Astrocyte (in vitro differentiated cells and primary cell): ENCODE measurements at regions not wholly inside any gene's neighbourhood (a gene's known extent, or its start where the extent isn't known, plus 50 kb on each side); places are given as distances from the start of the nearest gene placed in this dataset.

Experiments
- DNase-seq: peaks from one replicate; pipeline ENCODE4 v3.0.0-alpha.2; 2010; ENCODE audit warnings: low read depth
- FAIRE-seq: peaks from 2 replicates; lab custom pipeline; 2011; peaks lifted over from hg19 to GRCh38; lab: Jason Lieb, UNC
- H2AFZ ChIP-seq: 2 replicates; pipeline ENCODE4 v1.6.0; 2012; ENCODE audit warnings: low read depth, low read length, inconsistent platforms
- H3K27ac ChIP-seq: 2 replicates; pipeline ENCODE4 v1.5.1; 2011; ENCODE audit warnings: low read depth, low read length, inconsistent platforms
- H3K27me3 ChIP-seq: 2 replicates; pipeline ENCODE4 v1.6.0; 2011; ENCODE audit warnings: low read length, inconsistent platforms; ENCODE audit not compliant: insufficient read depth
- H3K36me3 ChIP-seq: 2 replicates; pipeline ENCODE4 v1.5.1; 2011; ENCODE audit warnings: low read length, inconsistent platforms; ENCODE audit not compliant: insufficient read depth
- H3K4me1 ChIP-seq: 2 replicates; pipeline ENCODE4 v1.5.1; 2011; ENCODE audit warnings: low read length, inconsistent platforms; ENCODE audit not compliant: insufficient read depth
- H3K4me2 ChIP-seq: 2 replicates; pipeline ENCODE4 v1.6.0; 2012; ENCODE audit warnings: low read length, inconsistent platforms
- H3K4me3 ChIP-seq: 2 replicates; pipeline ENCODE4 v1.5.1; 2011; ENCODE audit warnings: low read depth, mild to moderate bottlenecking, low read length, inconsistent platforms; ENCODE audit not compliant: insufficient read depth
- H3K79me2 ChIP-seq: 2 replicates; pipeline ENCODE4 v1.6.0; 2012; ENCODE audit warnings: mild to moderate bottlenecking, low read length, inconsistent platforms; ENCODE audit not compliant: insufficient read depth
- H3K9ac ChIP-seq: 2 replicates; pipeline ENCODE4 v1.6.0; 2012; ENCODE audit warnings: mild to moderate bottlenecking, low read length, inconsistent platforms
- H3K9me3 ChIP-seq: 2 replicates; pipeline ENCODE4 v1.5.1; 2012; ENCODE audit warnings: low read depth, mild to moderate bottlenecking, low read length, inconsistent platforms; ENCODE audit not compliant: insufficient read depth
- H4K20me1 ChIP-seq: 2 replicates; pipeline ENCODE4 v1.6.0; 2012; ENCODE audit warnings: low read length, inconsistent platforms; ENCODE audit not compliant: insufficient read depth
- H3K27ac Mint-ChIP-seq: one replicate; pipeline ENCODE4 v1.8.0; 2021; ENCODE audit warnings: mild to moderate bottlenecking, mixed read lengths; ENCODE audit not compliant: unreplicated experiment
- H3K27me3 Mint-ChIP-seq: one replicate; pipeline ENCODE4 v1.8.0; 2021; ENCODE audit warnings: low read depth, mixed read lengths; ENCODE audit not compliant: unreplicated experiment
- H3K36me3 Mint-ChIP-seq: one replicate; pipeline ENCODE4 v1.8.0; 2021; ENCODE audit warnings: low read depth, mixed read lengths; ENCODE audit not compliant: unreplicated experiment
- H3K4me1 Mint-ChIP-seq: one replicate; pipeline ENCODE4 v1.8.0; 2021; ENCODE audit warnings: low read depth, mixed read lengths; ENCODE audit not compliant: unreplicated experiment
- H3K4me3 Mint-ChIP-seq: one replicate; pipeline ENCODE4 v1.8.0; 2021; ENCODE audit warnings: mild to moderate bottlenecking, moderate library complexity, mixed read lengths; ENCODE audit not compliant: unreplicated experiment
- H3K9me3 Mint-ChIP-seq: one replicate; pipeline ENCODE4 v1.8.0; 2021; ENCODE audit warnings: mild to moderate bottlenecking, mixed read lengths; ENCODE audit not compliant: unreplicated experiment
- CTCF ChIP-seq: IDR thresholded peaks from 2 replicates; pipeline ENCODE4 v1.5.1; 2011; ENCODE audit warnings: low read depth, mild to moderate bottlenecking, inconsistent platforms, low read length, moderate library complexity; ENCODE audit not compliant: insufficient read depth
- EZH2 ChIP-seq: IDR thresholded peaks from 2 replicates; pipeline ENCODE4 v1.6.1; 2012; ENCODE audit warnings: mild to moderate bottlenecking, low read length, inconsistent platforms; ENCODE audit not compliant: insufficient read depth

GRCh38 chr17:77509599-77509998, 368.8 kb downstream of the SEC14L1 start:
- Histone ChIP-seq H3K27me3 (no peaks in the 10 kb centered on the region), H3K36me3 (no peaks in the 10 kb centered on the region), H4K20me1 (no peaks in the 10 kb centered on the region), H3K9me3 (peaks cover 3% of the 10 kb centered on the region), H3K79me2 (no peaks in the 10 kb centered on the region), H3K27ac (no peak overlapping the region), H2AFZ (no peak overlapping the region), H3K4me2 (no peak overlapping the region), H3K4me3 (no peak overlapping the region), H3K4me1 (no peaks in the 10 kb centered on the region), H3K9ac (no peak overlapping the region)
- Mint-ChIP-seq H3K27ac (no peak overlapping the region), H3K4me3 (no peak overlapping the region), H3K9me3 (peaks cover 9% of the 10 kb centered on the region), H3K27me3 (no peaks in the 10 kb centered on the region), H3K4me1 (peaks cover 5% of the 10 kb centered on the region), H3K36me3 (peaks cover under 1% of the 10 kb centered on the region)
- TF ChIP-seq EZH2 (no peak), CTCF (no peak)
- FAIRE-seq (peak; percentile 37), DNase-seq (no peak)

GRCh38 chr17:77510133-77510796, 369.5 kb downstream of the SEC14L1 start:
- DNase-seq (no peak), FAIRE-seq (no peak)
- no peaks in the 10 kb centered on the region for H3K27me3 ChIP-seq
- peaks cover 1% of the 10 kb centered on the region for H3K36me3 Mint-ChIP-seq
- no peak overlapping the region for H3K9ac ChIP-seq
- H3K4me2 ChIP-seq: no peak overlapping the region
- no peaks in the 10 kb centered on the region for H3K79me2 ChIP-seq
- H3K4me1 Mint-ChIP-seq: peaks cover 5% of the 10 kb centered on the region
- no peak for TF ChIP-seq CTCF
- no peak for TF ChIP-seq EZH2
- H3K27ac ChIP-seq: no peak overlapping the region
- H3K4me1 ChIP-seq: no peaks in the 10 kb centered on the region
- peaks cover 3% of the 10 kb centered on the region for H3K9me3 ChIP-seq
- no peak overlapping the region for H3K4me3 Mint-ChIP-seq
- no peaks in the 10 kb centered on the region for H4K20me1 ChIP-seq
- no peak overlapping the region for H2AFZ ChIP-seq
- H3K27me3 Mint-ChIP-seq: no peaks in the 10 kb centered on the region
- H3K27ac Mint-ChIP-seq: no peak overlapping the region
- peaks cover 9% of the 10 kb centered on the region for H3K9me3 Mint-ChIP-seq
- H3K36me3 ChIP-seq: no peaks in the 10 kb centered on the region
- no peak overlapping the region for H3K4me3 ChIP-seq

DNA sequence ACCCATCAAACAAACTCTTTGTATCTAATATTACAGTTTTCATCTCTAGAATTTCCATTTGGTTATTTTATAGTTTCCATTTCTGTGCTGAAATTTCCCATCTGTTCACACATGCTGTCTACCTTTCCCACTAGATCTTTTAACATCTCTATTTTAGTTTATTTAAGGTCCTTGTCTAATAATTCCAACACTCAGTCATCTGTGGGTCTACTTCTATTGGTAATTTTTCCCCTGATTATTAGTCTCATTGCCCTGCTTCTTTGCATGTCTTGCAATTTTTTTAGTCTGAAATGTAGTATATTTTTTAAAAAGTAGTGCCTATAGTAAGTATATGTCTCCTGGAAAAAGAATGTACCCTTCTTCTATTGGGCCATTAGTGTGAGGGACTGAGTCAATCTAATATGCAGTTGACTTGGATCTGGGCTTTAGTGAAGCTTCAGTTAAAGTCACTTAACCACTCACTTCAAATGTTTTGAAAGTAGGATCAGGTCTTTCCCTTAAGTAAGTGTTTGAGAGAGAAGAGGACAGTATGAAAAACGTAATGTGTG, 370.8 kb downstream of the SEC14L1 start:
- peaks cover 3% of the 10 kb centered on the region for H3K9me3 ChIP-seq
- FAIRE-seq (no peak), DNase-seq (no peak)
- no peak overlapping the region for H2AFZ ChIP-seq
- no peak overlapping the region for H3K4me3 ChIP-seq
- no peak overlapping the region for H3K27ac ChIP-seq
- Mint-ChIP-seq H3K4me1 (peaks cover 5% of the 10 kb centered on the region), H3K27ac (no peak overlapping the region), H3K4me3 (no peak overlapping the region), H3K27me3 (no peaks in the 10 kb centered on the region), H3K9me3 (peaks cover 9% of the 10 kb centered on the region), H3K36me3 (peaks cover 1% of the 10 kb centered on the region)
- H3K4me1 ChIP-seq: no peaks in the 10 kb centered on the region
- TF ChIP-seq CTCF (no peak), EZH2 (no peak)
- no peaks in the 10 kb centered on the region for H3K36me3 ChIP-seq
- H3K27me3 ChIP-seq: no peaks in the 10 kb centered on the region
- no peak overlapping the region for H3K4me2 ChIP-seq
- H4K20me1 ChIP-seq: no peaks in the 10 kb centered on the region
- H3K79me2 ChIP-seq: no peaks in the 10 kb centered on the region
- no peak overlapping the region for H3K9ac ChIP-seq
